Left ventricle myocardium inferior (tissue), 1 donor: ENCODE measurements at regions not wholly inside any gene's neighbourhood (a gene's known extent, or its start where the extent isn't known, plus 50 kb on each side); places are given as distances from the start of the nearest gene placed in this dataset.

Experiments
- DNase-seq: peaks from one replicate; pipeline ENCODE4 v3.0.0-alpha.2; 2020
- H3K27ac ChIP-seq: fragments of 200-600 bp; replicated peaks from 2 replicates; pipeline ENCODE4 v1.8.0; 2021
- H3K27me3 ChIP-seq: fragments of 200-600 bp; 2 replicates; pipeline ENCODE4 v1.8.0; 2021; ENCODE audit warnings: low read depth
- H3K36me3 ChIP-seq: fragments of 200-600 bp; 2 replicates; pipeline ENCODE4 v1.8.0; 2021
- H3K4me1 ChIP-seq: fragments of 200-600 bp; 2 replicates; pipeline ENCODE4 v1.8.0; 2021
- H3K4me3 ChIP-seq: fragments of 200-600 bp; 2 replicates; pipeline ENCODE4 v1.8.0; 2021; ENCODE audit warnings: mild to moderate bottlenecking, moderate library complexity
- H3K9me3 ChIP-seq: fragments of 200-600 bp; replicated peaks from 2 replicates; pipeline ENCODE4 v1.8.0; 2021
- CTCF ChIP-seq: fragments of 200-600 bp; IDR thresholded peaks from 2 replicates; pipeline ENCODE4 v1.8.0; 2021; ENCODE audit warnings: antibody characterized with exemption, mild to moderate bottlenecking, borderline replicate concordance
- intact Hi-C: fragments of 100-400 bp; cut with micrococcal nuclease; formaldehyde crosslinking; loops from one replicate; pipeline ENCODE4 v1.11.0; 2022
- donor health status: DM: no; HTN: yes; CAD: no; lungs with severe emphysema.

GRCh38 chr22:25389541-25389919 lies 170.1 kb downstream of the CRYBB2 start:
- intact Hi-C loops: no loop called here
- TF ChIP-seq CTCF: no peak
- Histone ChIP-seq H3K4me1 (peaks cover 63% of the 10 kb centered on the region), H3K4me3 (no peak overlapping the region), H3K27me3 (no peaks in the 10 kb centered on the region), H3K27ac (no peak overlapping the region), H3K9me3 (no peaks in the 10 kb centered on the region), H3K36me3 (no peaks in the 10 kb centered on the region)
- no peak for DNase-seq

- Histone ChIP-seq H3K36me3 (no peaks in the 10 kb centered on the region), H3K9me3 (no peaks in the 10 kb centered on the region), H3K4me1 (peaks cover 72% of the 10 kb centered on the region), H3K27ac (no peak overlapping the region), H3K4me3 (no peak overlapping the region), H3K27me3 (no peaks in the 10 kb centered on the region)
- intact Hi-C loops: no loop called here
- no peak for TF ChIP-seq CTCF
- DNase-seq: no peak
Measured at GRCh38 chr22:25390297-25391240, 171.1 kb downstream of the CRYBB2 start.

- H3K4me1 ChIP-seq: peaks cover 61% of the 10 kb centered on the region
- no peak for TF ChIP-seq CTCF
- no peak for DNase-seq
- H3K4me3 ChIP-seq: no peak overlapping the region
- H3K27ac ChIP-seq: no peak overlapping the region
- no peaks in the 10 kb centered on the region for H3K36me3 ChIP-seq
- H3K27me3 ChIP-seq: no peaks in the 10 kb centered on the region
- no peaks in the 10 kb centered on the region for H3K9me3 ChIP-seq
- intact Hi-C loops: no loop called here
Measured at GRCh38 chr22:25392584-25392983, 171.9 kb upstream of the GRK3 start.

DNA sequence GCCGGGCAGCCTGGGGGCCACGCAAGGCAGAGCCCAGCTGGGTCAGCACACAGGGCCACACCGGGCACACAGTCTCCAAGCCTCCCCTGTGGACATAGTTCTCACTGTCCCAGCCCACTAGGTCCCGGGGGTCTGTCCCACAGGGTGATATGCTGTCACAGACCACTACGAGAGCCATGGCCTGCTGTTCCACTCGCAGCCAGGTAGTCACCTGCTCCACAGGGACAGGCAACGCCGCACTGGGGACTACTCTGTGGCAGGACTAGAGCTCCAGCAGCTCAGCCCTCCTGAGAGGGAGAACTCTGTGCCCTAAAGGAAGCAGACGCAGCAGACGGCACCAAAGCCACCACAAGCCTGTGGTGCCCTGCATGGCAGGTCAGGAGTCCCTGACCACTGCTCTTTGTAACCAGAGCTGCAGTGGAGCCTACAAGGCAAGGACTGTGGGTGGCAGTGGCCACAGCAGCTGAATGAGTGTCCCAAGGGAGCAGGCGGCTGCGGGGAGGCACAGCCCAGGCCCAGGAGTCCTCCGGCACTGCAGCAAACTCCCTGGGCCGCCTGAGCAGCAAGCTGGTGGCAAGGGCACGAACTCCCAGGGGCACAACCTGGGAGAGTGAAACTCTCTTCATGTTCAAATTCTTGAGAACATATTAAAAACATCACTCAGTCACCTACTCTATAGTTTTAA lies 171.2 kb upstream of the GRK3 start:
- no peak for TF ChIP-seq CTCF
- Histone ChIP-seq H3K27ac (no peak overlapping the region), H3K9me3 (no peaks in the 10 kb centered on the region), H3K27me3 (no peaks in the 10 kb centered on the region), H3K4me3 (no peak overlapping the region), H3K4me1 (peaks cover 57% of the 10 kb centered on the region), H3K36me3 (no peaks in the 10 kb centered on the region)
- intact Hi-C loops: no loop called here
- no peak for DNase-seq

- H3K9me3 ChIP-seq: no peaks in the 10 kb centered on the region
- H3K4me3 ChIP-seq: no peak overlapping the region
- no peaks in the 10 kb centered on the region for H3K27me3 ChIP-seq
- H3K36me3 ChIP-seq: no peaks in the 10 kb centered on the region
- peak; percentile 48 for DNase-seq
- H3K27ac ChIP-seq: peak overlapping the region; percentile 62
- TF ChIP-seq CTCF: peak; percentile 16
- intact Hi-C loops: no loop called here
- peaks cover 49% of the 10 kb centered on the region for H3K4me1 ChIP-seq
Measured at GRCh38 chr22:25395468-25395867, 169.0 kb upstream of the GRK3 start.
